ENCODE measurements at regions not wholly inside any gene's neighbourhood (a gene's known extent, or its start where the extent isn't known, plus 50 kb on each side); places are given as distances from the start of the nearest gene placed in this dataset.

DNA sequence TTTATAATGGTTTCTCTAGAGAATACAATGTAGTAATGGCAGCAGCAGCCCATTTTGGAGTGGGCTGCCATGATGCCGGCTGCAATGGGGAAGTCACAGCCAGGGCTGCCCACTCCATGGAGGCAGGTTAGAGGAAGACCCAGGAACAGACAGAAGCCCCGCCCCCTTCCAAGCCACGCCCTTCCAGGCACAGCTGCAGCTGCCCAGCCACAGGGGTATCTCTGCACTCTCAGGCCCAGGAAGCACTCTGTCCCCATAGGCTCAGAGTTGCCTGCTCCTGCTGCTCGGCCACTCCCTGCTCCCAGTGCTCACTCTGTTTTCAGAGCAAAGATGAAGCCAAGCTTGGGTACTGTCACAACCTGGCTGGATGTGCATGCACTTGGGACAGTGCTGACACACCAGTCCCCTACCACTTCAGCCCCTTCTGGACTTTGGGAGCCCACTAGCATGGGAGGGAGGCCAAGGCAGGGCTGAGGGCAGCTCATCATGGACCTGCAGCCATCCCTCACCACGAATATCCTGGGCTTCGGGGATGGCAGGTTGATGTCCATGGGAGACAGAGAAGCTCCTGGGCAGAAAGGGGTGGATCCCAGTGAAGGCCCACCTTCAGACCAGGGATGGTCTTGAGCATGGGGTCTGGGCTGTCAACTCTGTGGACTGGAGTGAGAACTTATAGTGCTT, 1224.2 kb downstream of the SLITRK5 start:
- intact Hi-C loops (cut with DNase I), result no loop called here
- no peaks in the 10 kb centered on the region for H3K27me3 ChIP-seq
- WGBS, 2 donors, result 91 to 100% methylated on average over 3 to 6 of the region's 6 CpGs
- DNase-seq, result no peak
- H3K4me1 ChIP-seq, result peaks cover 0 to 16% of the 10 kb centered on the region in 2 donors
- no peaks in the 10 kb centered on the region for H3K36me3 ChIP-seq
- H3K4me3 ChIP-seq (replicated peaks in 1 of 3), result no peak overlapping the region
- H3K27ac ChIP-seq, result peak overlapping the region in 2 of 3 donors; percentile 29 to 31
- no peak for TF ChIP-seq POLR2A (IDR thresholded peaks at IDR 0.05)
- TF ChIP-seq, protein P1, sequence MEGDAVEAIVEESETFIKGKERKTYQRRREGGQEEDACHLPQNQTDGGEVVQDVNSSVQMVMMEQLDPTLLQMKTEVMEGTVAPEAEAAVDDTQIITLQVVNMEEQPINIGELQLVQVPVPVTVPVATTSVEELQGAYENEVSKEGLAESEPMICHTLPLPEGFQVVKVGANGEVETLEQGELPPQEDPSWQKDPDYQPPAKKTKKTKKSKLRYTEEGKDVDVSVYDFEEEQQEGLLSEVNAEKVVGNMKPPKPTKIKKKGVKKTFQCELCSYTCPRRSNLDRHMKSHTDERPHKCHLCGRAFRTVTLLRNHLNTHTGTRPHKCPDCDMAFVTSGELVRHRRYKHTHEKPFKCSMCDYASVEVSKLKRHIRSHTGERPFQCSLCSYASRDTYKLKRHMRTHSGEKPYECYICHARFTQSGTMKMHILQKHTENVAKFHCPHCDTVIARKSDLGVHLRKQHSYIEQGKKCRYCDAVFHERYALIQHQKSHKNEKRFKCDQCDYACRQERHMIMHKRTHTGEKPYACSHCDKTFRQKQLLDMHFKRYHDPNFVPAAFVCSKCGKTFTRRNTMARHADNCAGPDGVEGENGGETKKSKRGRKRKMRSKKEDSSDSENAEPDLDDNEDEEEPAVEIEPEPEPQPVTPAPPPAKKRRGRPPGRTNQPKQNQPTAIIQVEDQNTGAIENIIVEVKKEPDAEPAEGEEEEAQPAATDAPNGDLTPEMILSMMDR (IDR thresholded peaks at IDR 0.05), result no peak
- no peaks in the 10 kb centered on the region for H3K9me3 ChIP-seq

DNA sequence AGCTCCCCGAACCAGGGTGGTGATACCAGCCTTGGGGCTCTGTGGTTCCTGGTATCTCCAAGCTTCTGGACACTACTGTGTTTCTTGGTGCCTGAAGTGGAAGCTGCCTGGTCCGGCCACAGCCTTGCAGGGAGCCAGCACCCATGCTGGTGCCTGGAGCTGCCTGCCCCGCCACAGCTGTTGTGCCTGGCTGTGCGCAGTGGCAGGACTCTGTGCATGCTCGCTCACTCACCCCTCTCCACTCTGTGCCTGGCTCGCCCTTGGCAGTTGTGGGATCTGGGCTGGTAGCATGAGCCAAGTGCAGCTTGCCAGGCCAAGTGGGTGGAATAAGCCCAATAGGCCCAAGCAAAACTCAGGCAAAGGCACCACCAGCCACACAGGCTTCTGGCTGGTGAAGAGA, 1225.3 kb downstream of the SLITRK5 start:
- no peaks in the 10 kb centered on the region for H3K9me3 ChIP-seq
- WGBS, 2 donors, result 90 to 99% methylated on average over 4 to 6 of the region's 6 CpGs
- H3K27me3 ChIP-seq, result no peaks in the 10 kb centered on the region
- DNase-seq, result peak in 1 of 2 donors; percentile 36
- TF ChIP-seq, protein P1 (IDR thresholded peaks at IDR 0.05), result no peak
- TF ChIP-seq POLR2A (IDR thresholded peaks at IDR 0.05), result no peak
- peaks cover 0 to 16% of the 10 kb centered on the region in 2 donors for H3K4me1 ChIP-seq
- intact Hi-C loops (cut with DNase I), result no loop called here
- H3K27ac ChIP-seq, result peak overlapping the region in 1 of 3 donors; percentile 55
- no peaks in the 10 kb centered on the region for H3K36me3 ChIP-seq
- no peak overlapping the region for H3K4me3 ChIP-seq (replicated peaks in 1 of 3)

DNA sequence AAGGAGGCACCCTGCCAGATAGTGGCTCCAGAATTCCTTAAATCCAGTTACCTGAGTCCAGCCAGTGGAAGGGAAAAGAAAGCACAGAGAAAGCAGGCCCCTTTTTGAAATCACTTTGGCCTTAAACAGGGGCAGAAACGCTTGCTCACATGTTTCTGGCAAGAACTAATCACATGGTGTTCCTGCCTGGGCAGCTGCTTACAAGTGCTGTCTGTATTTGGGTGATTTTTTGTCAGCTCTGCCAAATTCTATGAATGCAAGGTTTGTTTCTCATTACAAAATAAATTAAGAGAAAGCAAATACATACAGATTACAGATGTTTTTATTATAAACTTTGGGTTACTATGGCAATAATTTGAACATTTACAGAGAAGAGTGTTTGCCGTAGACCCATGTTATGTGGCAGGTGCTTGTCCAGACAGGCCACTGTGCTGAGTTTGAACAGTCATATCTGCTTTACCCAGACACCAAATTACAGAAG, 1237.8 kb downstream of the SLITRK5 start:
- 23 to 24% methylated on average over 2 of the region's 2 CpGs for WGBS, 2 donors
- DNase-seq, result peak; percentile 28 to 60
- H3K36me3 ChIP-seq, result no peaks in the 10 kb centered on the region
- H3K4me3 ChIP-seq (replicated peaks in 1 of 3), result no peak overlapping the region
- H3K4me1 ChIP-seq, result no peaks in the 10 kb centered on the region
- H3K27ac ChIP-seq, result peak overlapping the region in 2 of 3 donors; percentile 22 to 48
- H3K27me3 ChIP-seq, result no peaks in the 10 kb centered on the region
- intact Hi-C loops (cut with DNase I), result no loop called here
- TF ChIP-seq POLR2A (IDR thresholded peaks at IDR 0.05), result no peak
- no peaks in the 10 kb centered on the region for H3K9me3 ChIP-seq

DNA sequence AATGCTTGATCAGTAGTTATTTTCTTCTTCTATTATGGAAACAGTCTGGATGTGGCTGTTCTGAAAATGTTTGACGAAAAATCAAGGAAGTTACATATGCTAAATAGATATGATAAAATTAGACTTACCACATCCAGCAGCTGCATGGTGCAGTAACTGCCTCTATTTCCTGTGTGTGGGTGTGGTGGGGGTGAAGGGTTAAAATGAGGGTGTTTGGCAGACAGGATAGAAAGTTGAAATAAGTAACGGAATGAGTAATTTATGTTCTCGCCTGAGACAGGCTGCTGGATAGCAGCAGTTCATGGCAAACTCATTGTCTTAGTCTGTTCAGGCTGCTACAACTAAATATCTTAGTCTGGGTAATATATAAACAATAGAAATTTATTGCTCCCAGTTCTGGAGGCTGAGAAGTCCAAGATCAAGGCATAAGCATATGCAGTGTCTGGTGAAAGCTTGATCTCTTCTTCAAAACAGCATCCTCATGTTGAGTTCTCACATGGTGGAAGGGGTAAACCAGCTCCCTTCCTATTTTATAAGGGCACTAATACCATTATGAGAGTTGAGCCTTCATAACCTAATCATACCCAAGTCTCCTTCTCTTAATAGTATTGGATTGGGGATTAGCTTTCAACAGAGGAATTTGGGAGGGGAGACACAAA, 1248.9 kb downstream of the SLITRK5 start:
- Histone ChIP-seq H3K4me1 (no peaks in the 10 kb centered on the region), H3K27me3 (no peaks in the 10 kb centered on the region), H3K9me3 (no peaks in the 10 kb centered on the region), H3K27ac (no peak overlapping the region), H3K36me3 (no peaks in the 10 kb centered on the region), H3K4me3 (replicated peaks in 1 of 3) (no peak overlapping the region)
- WGBS, 2 donors, result 76 to 77% methylated on average over 3 of the region's 3 CpGs
- intact Hi-C loops (cut with DNase I), result no loop called here
- no peak for DNase-seq
- TF ChIP-seq, protein P1 (IDR thresholded peaks at IDR 0.05), result no peak
- TF ChIP-seq POLR2A (IDR thresholded peaks at IDR 0.05), result no peak

DNA sequence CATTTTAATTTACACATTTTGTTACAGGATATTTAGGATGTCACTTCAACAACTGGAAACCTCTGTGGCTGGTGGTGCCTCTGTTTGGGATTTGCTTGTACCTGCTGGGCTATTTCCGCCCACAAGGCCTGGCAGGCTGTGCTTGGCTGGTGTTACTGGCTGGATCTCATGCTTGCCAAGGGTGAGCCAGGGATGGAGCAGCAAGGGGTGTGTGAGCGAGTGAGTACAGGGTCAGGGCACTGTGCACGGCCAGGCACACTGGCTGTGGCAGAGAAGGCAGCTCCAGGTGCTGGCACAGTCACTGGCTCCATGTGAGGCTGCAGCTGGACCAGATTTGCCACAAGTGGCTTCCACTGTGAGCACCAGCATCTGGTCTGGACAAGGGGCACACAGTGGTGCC, 1254.8 kb downstream of the SLITRK5 start:
- Histone ChIP-seq H3K36me3 (no peaks in the 10 kb centered on the region), H3K27me3 (no peaks in the 10 kb centered on the region), H3K4me3 (replicated peaks in 1 of 3) (no peak overlapping the region), H3K4me1 (no peaks in the 10 kb centered on the region), H3K9me3 (no peaks in the 10 kb centered on the region), H3K27ac (no peak overlapping the region)
- intact Hi-C loops (cut with DNase I), result no loop called here
- no peak for DNase-seq
- TF ChIP-seq, protein P1 (IDR thresholded peaks at IDR 0.05), result no peak
- TF ChIP-seq POLR2A (IDR thresholded peaks at IDR 0.05), result no peak
- WGBS, 2 donors, result 82 to 89% methylated on average over 1 to 3 of the region's 3 CpGs

All from thyroid gland (tissue), 4 donors.